SK-N-SH treated with all-trans-retinoic acid at 6 μM for 48 hours (cell line): ENCODE measurements at regions not wholly inside any gene's neighbourhood (a gene's known extent, or its start where the extent isn't known, plus 50 kb on each side); places are given as distances from the start of the nearest gene placed in this dataset.

Experiments
- ATAC-seq: fragments of 200-7000 bp; cut with Tn5 transposase; 3 replicates; pipeline ENCODE4 v1.9.1; 2020; ENCODE audit warnings: mild to moderate bottlenecking, moderate library complexity
- ARNTL ChIP-seq: fragments of 450-650 bp; formaldehyde crosslinking; IDR thresholded peaks from 2 replicates; pipeline ENCODE4 v1.5.0; 2020; ENCODE audit warnings: low read depth, mild to moderate bottlenecking, moderate library complexity, borderline replicate concordance
- CSDC2 ChIP-seq: fragments of 250-450 bp; sonication (Bioruptor Pico); IDR thresholded peaks from 2 replicates; pipeline ENCODE4 v1.5.0; 2020; ENCODE audit warnings: mild to moderate bottlenecking, moderate library complexity
- ESRRG ChIP-seq: fragments of 250-450 bp; sonication (Bioruptor Pico); IDR thresholded peaks from 2 replicates; pipeline ENCODE4 v1.6.1; 2021; ENCODE audit warnings: mild to moderate bottlenecking
- GLIS3 ChIP-seq: fragments of 250-450 bp; sonication (Bioruptor Pico); IDR thresholded peaks from 2 replicates; pipeline ENCODE4 v1.5.0; 2020; ENCODE audit warnings: mild to moderate bottlenecking, moderate library complexity
- ISL1 ChIP-seq: fragments of 250-450 bp; sonication (Bioruptor Pico); IDR thresholded peaks from 2 replicates; pipeline ENCODE4 v2.1.2; 2022; ENCODE audit warnings: mild to moderate bottlenecking, moderate library complexity
- OSR1 ChIP-seq: fragments of 250-450 bp; sonication (Bioruptor Pico); IDR thresholded peaks from 2 replicates; pipeline ENCODE4 v1.8.0; 2022; ENCODE audit warnings: moderate library complexity, mild to moderate bottlenecking, inconsistent platforms
- PPARA ChIP-seq: fragments of 250-450 bp; sonication (Bioruptor Pico); IDR thresholded peaks from 2 replicates; pipeline ENCODE4 v1.5.0; 2020; ENCODE audit warnings: mild to moderate bottlenecking, borderline replicate concordance
- RARB ChIP-seq: fragments of 250-450 bp; sonication (Bioruptor Pico); IDR thresholded peaks from 2 replicates; pipeline ENCODE4 v1.8.0; 2021; ENCODE audit warnings: mild to moderate bottlenecking, moderate library complexity
- SNAI2 ChIP-seq: fragments of 250-450 bp; sonication (Bioruptor Pico); IDR thresholded peaks from 2 replicates; pipeline ENCODE4 v1.5.0; 2020; ENCODE audit warnings: mild to moderate bottlenecking, moderate library complexity
- TCF4 ChIP-seq: fragments of 250-450 bp; sonication (Bioruptor Pico); IDR thresholded peaks from 2 replicates; pipeline ENCODE4 v1.8.0; 2021; ENCODE audit warnings: mild to moderate bottlenecking, moderate library complexity, borderline replicate concordance
- TOX ChIP-seq: fragments of 250-450 bp; sonication (Bioruptor Pico); IDR thresholded peaks from 2 replicates; pipeline ENCODE4 v1.8.0; 2021; ENCODE audit warnings: mild to moderate bottlenecking, moderate library complexity, borderline replicate concordance
- ZC3H10 ChIP-seq: fragments of 250-450 bp; sonication (Bioruptor Pico); IDR thresholded peaks from 2 replicates; pipeline ENCODE4 v1.5.1; 2021; ENCODE audit warnings: mild to moderate bottlenecking, moderate library complexity
- ZFP3 ChIP-seq: fragments of 250-450 bp; sonication (Bioruptor Pico); IDR thresholded peaks from 2 replicates; pipeline ENCODE4 v1.5.0; 2020; ENCODE audit warnings: mild to moderate bottlenecking, moderate library complexity
- ZFP30 ChIP-seq: fragments of 450-650 bp; formaldehyde crosslinking; IDR thresholded peaks from 2 replicates; pipeline ENCODE4 v1.5.0; 2022; ENCODE audit warnings: mild to moderate bottlenecking, moderate library complexity
- ZNF8 ChIP-seq: fragments of 450-650 bp; formaldehyde crosslinking; IDR thresholded peaks from 2 replicates; pipeline ENCODE4 v1.5.0; 2020; ENCODE audit warnings: mild to moderate bottlenecking, moderate library complexity
- TF ChIP-seq, protein P1 (sequence below): fragments of 250-450 bp; sonication (Bioruptor Pico); IDR thresholded peaks from 2 replicates; pipeline ENCODE4 v1.5.1; 2020; ENCODE audit warnings: low read depth, mild to moderate bottlenecking, moderate library complexity
- TF ChIP-seq, protein P2 (sequence below): fragments of 250-450 bp; sonication (Bioruptor Pico); IDR thresholded peaks from 2 replicates; pipeline ENCODE4 v1.8.0; 2021; ENCODE audit warnings: low read depth, mild to moderate bottlenecking, moderate library complexity, borderline replicate concordance
- TF ChIP-seq, protein P3 (sequence below): fragments of 250-450 bp; sonication (Bioruptor Pico); IDR thresholded peaks from 2 replicates; pipeline ENCODE4 v1.5.1; 2021; ENCODE audit warnings: mild to moderate bottlenecking, moderate library complexity
- TF ChIP-seq, protein P4 (sequence below): fragments of 250-450 bp; sonication (Bioruptor Pico); IDR thresholded peaks from 2 replicates; pipeline ENCODE4 v1.5.0; 2020; ENCODE audit warnings: mild to moderate bottlenecking, moderate library complexity

DNA sequence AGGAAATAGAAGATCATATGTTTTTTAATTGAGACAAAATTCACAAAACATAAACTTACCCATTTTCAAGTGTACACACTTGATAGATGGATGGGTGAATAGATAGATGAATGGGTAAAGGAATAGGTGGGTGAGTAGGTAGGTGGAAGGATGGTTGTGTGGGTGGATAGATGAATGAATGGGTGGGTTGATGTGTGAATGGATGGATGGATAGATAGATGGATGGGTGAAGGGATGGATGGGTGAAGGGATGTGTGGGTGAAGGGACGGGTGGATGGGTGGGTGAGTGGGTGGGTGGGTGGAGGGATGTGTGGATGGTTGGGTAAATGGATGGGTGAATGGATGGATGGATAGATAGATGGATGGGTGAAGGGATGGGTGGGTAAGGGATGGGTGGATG lies 86.1 kb upstream of the KCND3 start:
- no peak for TF ChIP-seq ARNTL (CRISPR knock-in tag)
- no peak for ATAC-seq

DNA sequence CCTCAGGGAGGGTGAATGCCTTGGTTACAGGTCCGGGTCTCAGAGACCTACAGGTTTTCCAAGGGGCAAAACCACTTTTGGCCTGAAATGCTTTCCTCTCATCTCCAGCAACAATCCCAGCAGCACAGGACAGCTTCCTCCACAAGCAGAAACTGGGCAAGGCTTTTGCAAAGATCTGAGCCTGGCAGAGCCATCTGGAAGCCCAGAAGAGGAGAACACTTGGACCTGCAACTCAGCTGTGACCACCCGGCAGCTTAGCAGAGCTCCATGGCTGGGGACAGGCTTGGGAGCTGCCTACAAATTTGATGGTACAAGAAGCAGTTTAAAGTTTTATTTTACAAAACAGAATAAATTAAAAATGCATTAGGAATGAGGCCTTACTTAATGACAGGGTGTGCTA lies 90.0 kb upstream of the KCND3 start:
- ATAC-seq, result no peak
- TF ChIP-seq ZFP3 (CRISPR knock-in tag), result no peak
- TF ChIP-seq TOX (CRISPR knock-in tag), result no peak
- TF ChIP-seq, protein P1, sequence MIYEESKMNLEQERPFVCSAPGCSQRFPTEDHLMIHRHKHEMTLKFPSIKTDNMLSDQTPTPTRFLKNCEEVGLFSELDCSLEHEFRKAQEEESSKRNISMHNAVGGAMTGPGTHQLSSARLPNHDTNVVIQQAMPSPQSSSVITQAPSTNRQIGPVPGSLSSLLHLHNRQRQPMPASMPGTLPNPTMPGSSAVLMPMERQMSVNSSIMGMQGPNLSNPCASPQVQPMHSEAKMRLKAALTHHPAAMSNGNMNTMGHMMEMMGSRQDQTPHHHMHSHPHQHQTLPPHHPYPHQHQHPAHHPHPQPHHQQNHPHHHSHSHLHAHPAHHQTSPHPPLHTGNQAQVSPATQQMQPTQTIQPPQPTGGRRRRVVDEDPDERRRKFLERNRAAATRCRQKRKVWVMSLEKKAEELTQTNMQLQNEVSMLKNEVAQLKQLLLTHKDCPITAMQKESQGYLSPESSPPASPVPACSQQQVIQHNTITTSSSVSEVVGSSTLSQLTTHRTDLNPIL (CRISPR knock-in tag), result no peak
- TF ChIP-seq ZFP30 (CRISPR knock-in tag), result no peak
- no peak for TF ChIP-seq ZNF8 (CRISPR knock-in tag)
- TF ChIP-seq ARNTL (CRISPR knock-in tag), result no peak
- TF ChIP-seq PPARA (CRISPR knock-in tag), result no peak
- TF ChIP-seq, protein P2, sequence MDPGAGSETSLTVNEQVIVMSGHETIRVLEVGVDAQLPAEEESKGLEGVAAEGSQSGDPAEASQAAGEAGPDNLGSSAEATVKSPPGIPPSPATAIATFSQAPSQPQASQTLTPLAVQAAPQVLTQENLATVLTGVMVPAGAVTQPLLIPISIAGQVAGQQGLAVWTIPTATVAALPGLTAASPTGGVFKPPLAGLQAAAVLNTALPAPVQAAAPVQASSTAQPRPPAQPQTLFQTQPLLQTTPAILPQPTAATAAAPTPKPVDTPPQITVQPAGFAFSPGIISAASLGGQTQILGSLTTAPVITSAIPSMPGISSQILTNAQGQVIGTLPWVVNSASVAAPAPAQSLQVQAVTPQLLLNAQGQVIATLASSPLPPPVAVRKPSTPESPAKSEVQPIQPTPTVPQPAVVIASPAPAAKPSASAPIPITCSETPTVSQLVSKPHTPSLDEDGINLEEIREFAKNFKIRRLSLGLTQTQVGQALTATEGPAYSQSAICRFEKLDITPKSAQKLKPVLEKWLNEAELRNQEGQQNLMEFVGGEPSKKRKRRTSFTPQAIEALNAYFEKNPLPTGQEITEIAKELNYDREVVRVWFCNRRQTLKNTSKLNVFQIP (CRISPR knock-in tag), result no peak
- no peak for TF ChIP-seq OSR1 (CRISPR knock-in tag)
- no peak for TF ChIP-seq RARB (CRISPR knock-in tag)
- TF ChIP-seq ZC3H10 (CRISPR knock-in tag), result no peak
- TF ChIP-seq ESRRG (CRISPR knock-in tag), result no peak
- no peak for TF ChIP-seq GLIS3 (CRISPR knock-in tag)
- TF ChIP-seq, protein P3, sequence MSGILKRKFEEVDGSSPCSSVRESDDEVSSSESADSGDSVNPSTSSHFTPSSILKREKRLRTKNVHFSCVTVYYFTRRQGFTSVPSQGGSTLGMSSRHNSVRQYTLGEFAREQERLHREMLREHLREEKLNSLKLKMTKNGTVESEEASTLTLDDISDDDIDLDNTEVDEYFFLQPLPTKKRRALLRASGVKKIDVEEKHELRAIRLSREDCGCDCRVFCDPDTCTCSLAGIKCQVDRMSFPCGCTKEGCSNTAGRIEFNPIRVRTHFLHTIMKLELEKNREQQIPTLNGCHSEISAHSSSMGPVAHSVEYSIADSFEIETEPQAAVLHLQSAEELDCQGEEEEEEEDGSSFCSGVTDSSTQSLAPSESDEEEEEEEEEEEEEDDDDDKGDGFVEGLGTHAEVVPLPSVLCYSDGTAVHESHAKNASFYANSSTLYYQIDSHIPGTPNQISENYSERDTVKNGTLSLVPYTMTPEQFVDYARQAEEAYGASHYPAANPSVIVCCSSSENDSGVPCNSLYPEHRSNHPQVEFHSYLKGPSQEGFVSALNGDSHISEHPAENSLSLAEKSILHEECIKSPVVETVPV (CRISPR knock-in tag), result no peak
- TF ChIP-seq SNAI2 (CRISPR knock-in tag), result no peak
- TF ChIP-seq ISL1 (CRISPR knock-in tag), result no peak
- TF ChIP-seq TCF4, result no peak
- TF ChIP-seq, protein P4, sequence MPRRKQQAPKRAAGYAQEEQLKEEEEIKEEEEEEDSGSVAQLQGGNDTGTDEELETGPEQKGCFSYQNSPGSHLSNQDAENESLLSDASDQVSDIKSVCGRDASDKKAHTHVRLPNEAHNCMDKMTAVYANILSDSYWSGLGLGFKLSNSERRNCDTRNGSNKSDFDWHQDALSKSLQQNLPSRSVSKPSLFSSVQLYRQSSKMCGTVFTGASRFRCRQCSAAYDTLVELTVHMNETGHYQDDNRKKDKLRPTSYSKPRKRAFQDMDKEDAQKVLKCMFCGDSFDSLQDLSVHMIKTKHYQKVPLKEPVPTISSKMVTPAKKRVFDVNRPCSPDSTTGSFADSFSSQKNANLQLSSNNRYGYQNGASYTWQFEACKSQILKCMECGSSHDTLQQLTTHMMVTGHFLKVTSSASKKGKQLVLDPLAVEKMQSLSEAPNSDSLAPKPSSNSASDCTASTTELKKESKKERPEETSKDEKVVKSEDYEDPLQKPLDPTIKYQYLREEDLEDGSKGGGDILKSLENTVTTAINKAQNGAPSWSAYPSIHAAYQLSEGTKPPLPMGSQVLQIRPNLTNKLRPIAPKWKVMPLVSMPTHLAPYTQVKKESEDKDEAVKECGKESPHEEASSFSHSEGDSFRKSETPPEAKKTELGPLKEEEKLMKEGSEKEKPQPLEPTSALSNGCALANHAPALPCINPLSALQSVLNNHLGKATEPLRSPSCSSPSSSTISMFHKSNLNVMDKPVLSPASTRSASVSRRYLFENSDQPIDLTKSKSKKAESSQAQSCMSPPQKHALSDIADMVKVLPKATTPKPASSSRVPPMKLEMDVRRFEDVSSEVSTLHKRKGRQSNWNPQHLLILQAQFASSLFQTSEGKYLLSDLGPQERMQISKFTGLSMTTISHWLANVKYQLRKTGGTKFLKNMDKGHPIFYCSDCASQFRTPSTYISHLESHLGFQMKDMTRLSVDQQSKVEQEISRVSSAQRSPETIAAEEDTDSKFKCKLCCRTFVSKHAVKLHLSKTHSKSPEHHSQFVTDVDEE (CRISPR knock-in tag), result no peak

DNA sequence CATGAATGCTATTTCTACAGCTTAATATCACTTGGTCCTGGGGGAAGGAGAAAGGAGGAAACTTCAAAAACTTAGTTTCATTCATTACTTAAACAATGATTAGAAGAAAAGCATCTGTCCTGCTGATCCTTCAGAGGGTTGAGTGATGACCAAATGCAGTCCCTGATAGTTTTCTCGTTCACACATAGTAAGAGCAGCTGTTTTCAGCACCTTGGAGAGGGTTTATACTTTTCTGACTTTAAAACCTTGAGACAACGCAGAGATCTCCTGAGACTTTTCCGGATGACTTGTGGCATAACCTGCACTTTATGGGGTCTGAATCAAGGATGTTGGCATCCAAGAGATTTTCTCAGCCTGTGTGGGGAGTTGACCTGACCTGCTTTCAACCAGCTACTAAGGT lies 94.0 kb upstream of the KCND3 start:
- no peak for ATAC-seq

DNA sequence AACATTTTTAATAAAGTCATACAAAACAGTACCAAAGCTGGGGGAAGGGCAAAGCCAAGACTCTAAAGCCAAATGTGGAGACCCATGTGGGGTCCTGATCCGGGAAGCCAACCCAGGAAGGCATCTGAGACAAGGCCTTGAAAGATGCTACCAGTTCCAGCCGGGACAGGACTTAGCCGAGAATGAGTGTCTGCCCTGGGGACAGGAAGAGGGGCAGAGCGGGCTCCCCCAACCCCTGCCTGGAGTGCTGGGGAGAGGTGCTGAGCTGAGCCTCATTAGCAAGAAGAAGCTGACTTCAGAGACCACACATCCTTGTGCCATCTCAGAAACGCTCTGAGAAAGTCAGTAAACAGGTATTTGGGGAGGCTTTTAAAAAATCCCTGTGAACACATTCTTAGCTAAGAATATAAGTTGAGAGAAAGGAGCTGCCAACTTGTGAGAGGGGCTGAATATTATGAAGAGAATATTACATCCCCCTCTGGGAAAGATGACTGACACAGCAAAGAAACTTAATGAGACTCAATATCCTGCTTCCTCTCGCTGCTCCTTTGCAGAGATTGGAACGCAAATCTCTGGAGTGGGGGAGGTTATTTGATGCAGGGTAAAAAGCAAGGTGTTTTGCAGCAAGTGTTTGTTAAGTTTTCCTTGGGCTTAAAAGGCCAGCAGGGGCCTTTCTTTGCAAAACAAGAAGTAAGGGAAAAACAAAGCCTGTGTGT lies 103.3 kb upstream of the KCND3 start:
- no peak for TF ChIP-seq ZFP3 (CRISPR knock-in tag)
- TF ChIP-seq GLIS3 (CRISPR knock-in tag), result no peak
- TF ChIP-seq, protein P1 (CRISPR knock-in tag), result no peak
- TF ChIP-seq ARNTL (CRISPR knock-in tag), result no peak
- no peak for TF ChIP-seq ZNF8 (CRISPR knock-in tag)

More for the DNA sequence above, 94.0 kb upstream of the KCND3 start:
- TF ChIP-seq CSDC2 (CRISPR knock-in tag), result no peak

More for the DNA sequence above, 103.3 kb upstream of the KCND3 start:
- no peak for ATAC-seq
